Stomach (tissue), 4 donors: ENCODE measurements at regions not wholly inside any gene's neighbourhood (a gene's known extent, or its start where the extent isn't known, plus 50 kb on each side); places are given as distances from the start of the nearest gene placed in this dataset.

Experiments
- EP300 ChIP-seq: sonication (generic); formaldehyde crosslinking; IDR thresholded peaks from one replicate; pipeline ENCODE4 v1.6.1; 2017; ENCODE audit warnings: antibody characterized with exemption
- POLR2A ChIP-seq, 4 donors: fragments of 450-650 bp; IDR thresholded peaks; one replicate each; pipeline ENCODE4 v1.6.1; 2016; ENCODE audit warnings: antibody characterized with exemption in 4 of 4, control low read depth in 2 of 4, mild to moderate bottlenecking in 1 of 4, moderate library complexity in 1 of 4
- POLR2AphosphoS5 ChIP-seq, 3 donors: sonication (generic); formaldehyde crosslinking; IDR thresholded peaks; one replicate each; pipeline ENCODE4 v1.6.1; 2016; ENCODE audit warnings: antibody characterized with exemption in 3 of 3
- TF ChIP-seq, protein P1 (sequence below), 7 experiments: fragments of 450-650 bp in 4 of 7; fragments of 200-600 bp in 3 of 7; sonication (generic) in 3 of 7; IDR thresholded peaks; one replicate each; pipeline ENCODE4 v1.5.1; 2016 to 2019; ENCODE audit warnings: antibody characterized with exemption in 7 of 7, control low read depth in 2 of 7, mild to moderate bottlenecking in 1 of 7

DNA sequence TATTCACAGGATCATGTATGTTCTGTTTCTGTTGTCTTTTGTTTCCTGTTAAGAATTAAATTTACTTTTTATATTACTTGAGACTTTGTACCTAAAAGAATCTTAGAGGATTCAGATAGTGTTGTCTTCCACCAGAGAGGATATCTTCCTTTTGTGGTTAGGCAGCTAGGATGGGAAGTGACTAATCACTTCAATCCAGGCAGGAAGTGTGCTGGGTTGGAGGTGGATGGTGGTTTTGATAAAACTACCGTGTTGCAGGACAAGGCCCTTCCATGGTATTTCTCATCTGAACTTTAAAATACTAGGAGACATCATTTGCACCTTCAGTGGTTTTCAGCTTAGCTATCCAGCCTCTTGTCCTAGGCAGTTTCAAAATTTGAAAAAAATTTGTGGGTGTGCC, 728.6 kb upstream of the CDH2 start:
- TF ChIP-seq, protein P1, sequence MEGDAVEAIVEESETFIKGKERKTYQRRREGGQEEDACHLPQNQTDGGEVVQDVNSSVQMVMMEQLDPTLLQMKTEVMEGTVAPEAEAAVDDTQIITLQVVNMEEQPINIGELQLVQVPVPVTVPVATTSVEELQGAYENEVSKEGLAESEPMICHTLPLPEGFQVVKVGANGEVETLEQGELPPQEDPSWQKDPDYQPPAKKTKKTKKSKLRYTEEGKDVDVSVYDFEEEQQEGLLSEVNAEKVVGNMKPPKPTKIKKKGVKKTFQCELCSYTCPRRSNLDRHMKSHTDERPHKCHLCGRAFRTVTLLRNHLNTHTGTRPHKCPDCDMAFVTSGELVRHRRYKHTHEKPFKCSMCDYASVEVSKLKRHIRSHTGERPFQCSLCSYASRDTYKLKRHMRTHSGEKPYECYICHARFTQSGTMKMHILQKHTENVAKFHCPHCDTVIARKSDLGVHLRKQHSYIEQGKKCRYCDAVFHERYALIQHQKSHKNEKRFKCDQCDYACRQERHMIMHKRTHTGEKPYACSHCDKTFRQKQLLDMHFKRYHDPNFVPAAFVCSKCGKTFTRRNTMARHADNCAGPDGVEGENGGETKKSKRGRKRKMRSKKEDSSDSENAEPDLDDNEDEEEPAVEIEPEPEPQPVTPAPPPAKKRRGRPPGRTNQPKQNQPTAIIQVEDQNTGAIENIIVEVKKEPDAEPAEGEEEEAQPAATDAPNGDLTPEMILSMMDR (IDR thresholded peaks at IDR 0.05), result no peak
- no peak for TF ChIP-seq POLR2A (IDR thresholded peaks at IDR 0.05)
- TF ChIP-seq POLR2AphosphoS5 (IDR thresholded peaks at IDR 0.05), result no peak
- TF ChIP-seq EP300, result no peak
